ENCODE measurements at regions not wholly inside any gene's neighbourhood (a gene's known extent, or its start where the extent isn't known, plus 50 kb on each side); places are given as distances from the start of the nearest gene placed in this dataset.

DNA sequence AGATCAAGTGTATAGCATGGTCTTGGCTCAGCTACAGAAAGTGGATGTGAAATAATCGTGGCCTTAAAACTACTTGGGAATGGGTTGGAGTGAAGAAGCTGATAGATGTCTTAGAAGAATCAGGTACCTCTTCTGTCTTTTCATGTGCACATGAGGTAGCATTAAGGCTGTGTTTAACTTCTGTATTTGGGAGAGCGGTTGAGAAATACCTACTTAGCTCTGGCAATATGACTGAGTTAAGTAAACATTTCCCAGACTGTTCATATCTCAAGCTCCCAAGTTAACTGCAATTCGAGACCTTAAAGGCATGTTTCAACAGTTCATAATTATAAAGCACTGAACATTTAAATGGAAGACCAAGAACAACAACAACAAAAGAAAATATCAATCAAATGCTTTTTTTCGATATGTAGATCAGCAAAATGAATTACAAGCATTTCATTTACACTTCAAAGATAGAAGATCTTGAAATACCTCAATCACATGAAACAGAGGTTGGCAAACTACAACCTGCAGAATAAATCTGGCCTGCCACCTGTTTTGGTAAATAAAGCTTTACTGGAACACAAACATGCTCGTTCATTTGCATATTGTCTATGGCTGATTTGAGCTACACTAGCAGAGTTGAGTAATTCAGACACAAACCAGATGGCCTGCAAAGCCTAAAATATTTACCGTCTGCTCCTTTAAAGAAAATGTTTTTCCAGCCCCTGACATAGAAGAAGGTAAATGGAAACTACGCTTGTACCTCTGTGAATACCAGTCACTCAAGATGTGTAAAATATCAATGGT is 337.1 kb upstream of the GLI3 start:
- no peak for TF ChIP-seq CTCF (IDR thresholded peaks at IDR 0.05)
- WGBS, 3 donors = 64 to 72% (median 66%) methylated on average over 7 of the region's 7 CpGs

DNA sequence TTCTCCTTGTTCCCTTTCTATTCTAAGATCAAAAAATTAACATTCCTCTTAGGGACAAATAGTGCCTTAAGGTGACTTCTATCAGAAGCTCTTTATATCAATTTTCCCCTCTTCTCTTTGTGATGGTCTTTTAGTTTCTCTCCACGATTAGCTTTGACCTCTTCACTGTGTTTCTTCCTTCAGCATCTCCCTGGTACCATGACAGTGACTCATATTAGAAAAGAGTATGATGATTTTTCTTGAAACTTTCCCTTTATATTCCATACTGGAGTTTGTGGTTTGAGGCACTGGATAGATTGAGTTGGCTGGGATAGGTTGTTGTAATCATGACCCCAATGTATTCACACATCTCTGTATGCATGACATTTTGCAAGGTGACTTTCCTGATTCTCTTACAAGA is 335.6 kb upstream of the GLI3 start:
- Histone ChIP-seq H3K9me3 (no peaks in the 10 kb centered on the region), H3K4me3 (no peak overlapping the region)

More for the DNA sequence above, 337.1 kb upstream of the GLI3 start:
- Histone ChIP-seq H3K27ac (no peak overlapping the region), H3K4me1 (no peaks in the 10 kb centered on the region), H3K36me3 (ENCODE audit: insufficient read depth in 1 of 2, low read depth in 1 of 2) (no peaks in the 10 kb centered on the region), H3K4me3 (no peak overlapping the region), H3K9me3 (peaks cover 1% of the 10 kb centered on the region), H3K27me3 (ENCODE audit: insufficient read depth in 3 of 3, low read length in 2 of 3) (peaks cover 0 to 4% (median 0%) of the 10 kb centered on the region in 3 donors)
- ATAC-seq = no peak
- no peak for DNase-seq
- intact Hi-C loops (cut with DNase I) = loop anchor here in 1 of 2 donors (10.0 kb wide), 1 partner anchor 599 kb away; no protein-coding TSS in a partner anchor

DNA sequence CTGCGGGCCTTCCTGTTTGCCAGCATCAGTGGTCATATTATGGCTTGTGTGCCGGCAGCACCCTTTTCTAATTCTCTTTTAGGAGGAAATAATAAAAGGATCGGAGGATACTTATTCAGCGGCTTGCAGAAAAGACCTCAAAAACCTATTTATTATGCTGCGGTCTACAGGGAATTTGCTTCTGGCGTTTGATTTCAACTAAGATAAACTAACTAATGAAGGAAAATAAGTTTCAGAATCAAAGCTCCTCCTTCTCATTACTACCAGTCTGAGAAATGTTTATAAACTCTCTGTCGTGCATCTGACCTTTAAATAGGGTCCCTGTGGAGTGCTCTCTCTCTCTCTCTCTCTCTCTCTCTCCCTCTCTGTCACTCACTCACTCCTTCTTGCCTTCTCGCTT is 335.0 kb upstream of the GLI3 start:
- Histone ChIP-seq H3K27me3 (ENCODE audit: insufficient read depth in 3 of 3, low read length in 2 of 3) (peaks cover 0 to 4% (median 0%) of the 10 kb centered on the region in 3 donors), H3K36me3 (ENCODE audit: insufficient read depth in 1 of 2, low read depth in 1 of 2) (no peaks in the 10 kb centered on the region), H3K9me3 (no peaks in the 10 kb centered on the region), H3K4me1 (no peaks in the 10 kb centered on the region), H3K27ac (no peak overlapping the region), H3K4me3 (no peak overlapping the region)
- TF ChIP-seq CTCF (IDR thresholded peaks at IDR 0.05) = no peak
- intact Hi-C loops (cut with DNase I) = loop anchor here in 1 of 2 donors (10.0 kb wide), 1 partner anchor 597 kb away; no protein-coding TSS in a partner anchor
- 77 to 79% (median 79%) methylated on average over 8 of the region's 8 CpGs for WGBS, 3 donors
- no peak for ATAC-seq
- DNase-seq = no peak

More for the DNA sequence above, 335.6 kb upstream of the GLI3 start:
- 61 to 73% (median 66%) methylated on average over 1 of the region's 1 CpG for WGBS, 3 donors
- TF ChIP-seq CTCF (IDR thresholded peaks at IDR 0.05) = no peak
- DNase-seq = no peak
- intact Hi-C loops (cut with DNase I) = loop anchor here in 1 of 2 donors (10.0 kb wide), 1 partner anchor 598 kb away; no protein-coding TSS in a partner anchor
- H3K27me3 ChIP-seq (ENCODE audit: insufficient read depth in 3 of 3, low read length in 2 of 3) = peaks cover 0 to 4% (median 0%) of the 10 kb centered on the region in 3 donors
- H3K27ac ChIP-seq = no peak overlapping the region
- no peaks in the 10 kb centered on the region for H3K4me1 ChIP-seq
- no peaks in the 10 kb centered on the region for H3K36me3 ChIP-seq (ENCODE audit: insufficient read depth in 1 of 2, low read depth in 1 of 2)
- no peak for ATAC-seq

- Histone ChIP-seq H3K27ac (no peak overlapping the region), H3K9me3 (no peaks in the 10 kb centered on the region), H3K36me3 (ENCODE audit: insufficient read depth in 1 of 2, low read depth in 1 of 2) (no peaks in the 10 kb centered on the region), H3K27me3 (ENCODE audit: insufficient read depth in 3 of 3, low read length in 2 of 3) (peaks cover 0 to 4% (median 0%) of the 10 kb centered on the region in 3 donors), H3K4me1 (no peaks in the 10 kb centered on the region), H3K4me3 (no peak overlapping the region)
- no peak for DNase-seq
- no peak for ATAC-seq
- no peak for TF ChIP-seq CTCF (IDR thresholded peaks at IDR 0.05)
- WGBS, 3 donors = 83 to 89% (median 83%) methylated on average over 2 of the region's 2 CpGs
- intact Hi-C loops (cut with DNase I) = loop anchor here in 1 of 2 donors (10.0 kb wide), 1 partner anchor 596 kb away; no protein-coding TSS in a partner anchor
Measured at GRCh38 chr7:42570944-42571343, 333.9 kb upstream of the GLI3 start.
